GM18868 (cell line): ENCODE measurements at regions not wholly inside any gene's neighbourhood (a gene's known extent, or its start where the extent isn't known, plus 50 kb on each side); places are given as distances from the start of the nearest gene placed in this dataset.
A peak's percentile ranks its signal among the peaks of the same experiment; 100 is the strongest.

Experiments used
- ATAC-seq: cut with Tn5 transposase; IDR thresholded peaks from one replicate; pipeline ENCODE4 v1.9.1; 2021; ENCODE audit warnings: mild to moderate bottlenecking, moderate library complexity; ENCODE audit not compliant: unreplicated experiment

DNA sequence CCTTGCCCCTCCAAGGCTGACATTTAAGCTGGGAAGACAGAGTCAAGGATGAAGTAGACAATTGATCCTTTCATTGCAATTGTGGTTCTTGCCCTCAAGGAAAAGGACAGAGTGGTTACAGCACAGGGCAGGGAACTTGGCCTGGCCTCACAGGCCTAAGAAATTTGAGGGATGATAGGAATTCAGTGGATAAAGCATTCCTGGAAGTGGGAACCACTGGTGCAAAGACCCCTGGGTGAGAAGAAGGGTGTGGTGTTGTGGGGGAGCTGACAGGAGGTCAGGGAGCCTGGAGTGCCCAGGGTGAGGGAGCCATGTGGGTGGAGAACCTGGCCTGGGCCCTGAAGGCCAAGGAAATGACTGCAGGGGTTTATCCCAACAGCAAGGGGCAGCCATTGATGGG is 287.4 kb downstream of the UACA start:
- no peak for ATAC-seq

DNA sequence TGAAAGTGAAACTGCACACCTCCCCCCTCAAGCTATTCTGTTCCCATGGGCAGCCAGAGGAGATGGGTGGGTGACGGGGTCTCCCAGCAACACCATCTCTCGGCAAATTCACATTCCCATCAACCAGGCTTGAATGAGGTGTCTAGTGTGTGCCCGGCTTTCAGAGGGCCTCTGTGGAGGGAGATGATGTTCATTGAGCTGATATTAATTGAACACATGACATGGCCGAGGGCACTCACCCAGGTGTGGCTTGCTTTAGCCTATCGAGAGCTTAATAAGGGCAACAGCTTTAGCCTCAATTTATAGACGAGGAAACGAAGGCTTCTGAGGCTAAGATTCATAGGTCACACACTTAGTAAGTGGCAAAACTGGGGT is 288.0 kb downstream of the UACA start:
- ATAC-seq = no peak

DNA sequence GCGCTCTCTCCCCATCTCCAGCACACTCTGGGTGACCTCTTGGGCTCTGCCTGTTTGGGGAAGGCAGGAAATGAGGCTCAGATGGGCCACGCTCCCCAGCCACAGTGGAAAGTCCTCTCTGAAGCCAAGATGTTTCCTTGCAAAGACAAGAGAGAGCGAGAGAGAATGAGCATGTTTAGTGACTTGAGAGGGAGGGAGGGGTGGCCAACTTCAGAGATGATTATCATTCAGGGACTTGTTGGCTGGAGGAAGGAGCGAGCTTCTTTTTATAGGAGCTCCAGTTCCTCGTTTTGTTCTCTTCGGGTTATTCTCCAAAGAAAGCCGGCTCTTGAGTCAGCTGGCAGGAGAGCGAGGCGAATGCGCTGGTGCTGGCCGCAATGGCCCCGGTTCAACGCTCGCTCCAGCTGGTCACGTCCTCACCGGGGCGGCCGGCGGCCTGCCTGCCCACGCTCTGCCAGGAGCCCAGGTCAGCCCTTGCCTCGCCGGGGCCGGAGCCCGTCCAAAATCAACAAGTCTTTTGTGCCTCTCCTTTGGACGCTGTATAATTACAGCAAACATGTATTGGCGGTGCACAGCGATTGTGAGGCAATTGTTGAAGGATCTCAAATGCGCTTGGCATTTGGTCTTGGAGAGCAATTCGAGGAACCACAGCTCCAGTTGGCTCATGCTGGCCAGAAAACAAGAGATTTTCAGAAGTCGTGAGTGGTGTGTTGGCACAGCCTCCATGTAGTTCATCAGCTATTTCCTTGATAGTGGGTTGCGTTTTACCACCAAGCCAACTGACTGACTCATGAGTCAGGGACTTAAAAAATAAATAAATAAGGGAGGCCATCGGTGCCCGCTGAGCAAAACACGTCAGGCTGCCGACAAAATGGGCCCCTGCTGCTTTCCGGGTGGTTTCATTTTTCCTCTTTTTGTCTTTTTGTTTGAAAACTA is 288.6 kb downstream of the UACA start:
- no peak for ATAC-seq

DNA sequence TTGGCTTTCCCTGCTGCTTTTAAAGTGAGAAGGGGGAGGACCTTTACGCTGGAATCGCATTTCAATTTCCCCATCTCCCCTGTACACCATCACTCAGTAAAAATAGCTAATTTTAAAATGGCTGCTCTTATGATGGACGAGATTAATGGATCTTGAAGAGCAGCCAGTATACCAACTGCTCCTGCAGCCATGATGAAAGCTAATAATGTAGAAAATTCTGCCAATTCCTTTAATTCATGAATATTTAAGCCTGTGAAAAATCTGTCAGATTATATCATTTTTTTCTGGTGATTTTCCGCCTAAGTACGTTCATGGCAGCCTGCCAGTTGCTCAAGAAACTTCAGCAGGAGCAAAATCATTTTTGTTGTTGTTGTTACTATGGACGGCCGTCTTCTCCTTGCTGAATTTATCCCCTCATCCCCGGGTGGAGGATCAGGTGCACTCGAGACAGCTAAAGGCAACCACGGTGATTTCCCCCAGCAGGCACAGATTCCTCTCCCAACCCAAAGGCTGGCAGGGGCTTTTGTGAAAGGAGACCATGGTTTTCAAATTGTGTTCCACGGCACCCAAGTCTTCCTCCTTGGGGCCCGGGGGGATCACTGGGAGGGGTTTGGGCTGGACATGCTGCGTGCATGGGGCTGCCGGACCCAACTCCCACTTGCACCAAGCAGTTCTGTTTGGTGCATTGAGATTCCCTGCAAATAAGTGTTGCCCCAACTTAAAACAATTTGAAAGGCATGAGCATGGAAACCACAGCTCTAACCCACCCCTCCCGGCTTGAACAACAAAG is 289.6 kb downstream of the UACA start:
- no peak for ATAC-seq

DNA sequence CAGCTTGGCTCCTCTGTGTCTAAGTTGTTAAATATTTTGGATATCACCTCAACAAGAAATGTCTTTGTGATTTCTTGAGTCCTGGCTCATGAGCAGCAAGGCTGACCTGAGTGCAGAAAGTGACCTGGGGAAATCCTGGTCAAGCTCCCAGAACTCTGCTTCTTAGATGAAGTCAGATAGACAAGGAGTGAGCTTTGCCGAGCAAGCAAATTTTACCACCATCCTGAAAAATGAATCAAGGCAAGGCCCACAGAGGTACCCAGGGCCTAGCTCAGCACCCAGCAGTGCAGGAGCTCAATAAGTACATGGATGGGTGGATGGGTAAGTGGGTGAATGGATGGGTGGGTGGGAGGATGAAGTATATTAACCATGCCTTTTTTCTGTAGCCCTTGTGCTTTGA is 291.8 kb downstream of the UACA start:
- no peak for ATAC-seq

DNA sequence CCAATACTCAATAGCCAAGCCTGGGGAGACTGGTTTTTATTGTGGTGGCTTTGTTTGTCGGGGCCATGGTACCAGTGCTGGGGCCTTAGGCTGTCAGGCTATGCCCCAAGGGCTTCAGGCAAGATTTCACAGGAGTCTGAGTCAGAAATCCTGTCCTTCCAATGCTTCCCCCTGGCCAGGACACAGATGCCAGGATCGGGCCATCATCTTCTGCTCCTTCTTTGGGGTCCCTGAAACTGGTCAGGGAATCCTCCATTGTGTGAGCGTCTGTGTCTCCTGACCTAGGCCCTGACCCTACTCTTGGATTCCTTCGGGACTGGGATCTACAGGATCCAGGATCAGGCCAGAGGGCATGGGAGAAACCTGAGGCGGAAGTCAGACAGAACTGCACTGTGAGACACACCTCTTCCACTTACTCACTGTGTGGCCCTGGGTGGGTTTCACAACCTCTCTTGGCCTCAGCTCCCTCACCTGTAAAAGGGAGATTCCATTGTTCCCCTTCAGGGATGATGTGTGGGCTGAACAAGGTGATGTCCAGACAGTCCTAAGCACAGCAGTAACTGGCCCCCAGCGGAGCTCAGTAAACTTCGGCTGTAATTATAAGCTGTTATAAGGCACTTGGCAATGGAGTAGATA is 292.7 kb downstream of the UACA start:
- ATAC-seq = peak; percentile 54

DNA sequence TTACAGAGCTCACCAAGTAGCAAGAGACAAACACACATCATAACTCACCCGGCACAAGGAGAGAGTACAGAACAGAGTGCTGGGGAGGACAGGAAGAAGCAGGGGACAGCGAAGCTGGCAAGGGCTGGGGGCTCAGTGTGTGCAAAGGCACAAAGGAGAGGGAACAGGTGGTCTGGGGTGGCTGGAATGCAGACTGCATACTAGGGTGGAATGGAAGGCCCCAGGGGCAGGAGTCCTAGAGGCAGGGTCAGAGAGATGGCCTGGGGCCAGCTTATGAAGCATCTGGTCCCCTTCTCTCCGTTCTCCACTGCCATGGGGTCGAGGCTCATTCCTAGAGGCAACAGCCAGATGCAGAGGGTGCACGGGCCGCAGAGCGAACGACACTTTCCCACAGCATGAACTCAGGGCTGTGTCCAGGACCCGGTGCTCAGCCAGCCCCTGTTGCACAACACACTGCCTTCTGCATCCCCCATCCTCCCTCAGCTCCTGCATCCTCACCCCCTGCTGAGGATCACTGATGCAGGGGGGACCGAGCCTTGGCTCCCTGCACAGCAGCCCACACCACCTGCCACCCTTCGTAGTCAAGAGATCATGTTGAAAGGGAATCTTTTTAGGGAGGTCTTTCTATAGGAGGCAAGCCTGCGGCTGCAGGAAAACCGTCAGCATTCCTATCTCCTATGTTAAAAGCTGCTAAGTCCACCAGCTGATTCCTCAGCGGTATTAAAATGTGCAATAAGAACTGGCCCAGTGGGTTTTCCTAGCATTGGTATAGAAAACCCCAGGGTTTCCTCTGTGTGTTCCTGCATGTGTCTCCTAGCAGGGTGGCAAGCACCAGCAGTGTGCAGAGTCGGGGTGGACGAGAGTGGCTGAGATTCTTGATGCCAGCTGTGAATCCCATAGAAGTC is 293.5 kb downstream of the UACA start:
- no peak for ATAC-seq

DNA sequence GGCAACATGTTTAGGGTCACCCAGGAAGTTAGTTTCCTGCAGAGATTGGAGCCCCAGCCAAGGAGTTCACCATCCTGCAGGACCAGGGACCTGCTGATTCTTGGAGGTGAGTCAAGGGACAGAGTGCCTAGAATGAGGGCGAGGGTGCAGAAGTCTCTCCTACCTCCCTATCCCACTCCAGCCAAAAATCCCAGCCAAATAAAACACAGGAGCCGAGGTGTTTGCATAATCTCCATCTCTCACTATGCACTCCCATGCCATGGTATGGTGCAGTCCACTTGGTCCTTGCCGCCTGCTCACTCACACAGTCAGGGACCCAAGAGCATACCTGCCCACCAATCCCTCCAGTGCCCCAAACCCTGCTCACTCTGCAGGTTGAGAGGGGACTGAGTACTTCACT is 294.2 kb downstream of the UACA start:
- ATAC-seq = no peak

DNA sequence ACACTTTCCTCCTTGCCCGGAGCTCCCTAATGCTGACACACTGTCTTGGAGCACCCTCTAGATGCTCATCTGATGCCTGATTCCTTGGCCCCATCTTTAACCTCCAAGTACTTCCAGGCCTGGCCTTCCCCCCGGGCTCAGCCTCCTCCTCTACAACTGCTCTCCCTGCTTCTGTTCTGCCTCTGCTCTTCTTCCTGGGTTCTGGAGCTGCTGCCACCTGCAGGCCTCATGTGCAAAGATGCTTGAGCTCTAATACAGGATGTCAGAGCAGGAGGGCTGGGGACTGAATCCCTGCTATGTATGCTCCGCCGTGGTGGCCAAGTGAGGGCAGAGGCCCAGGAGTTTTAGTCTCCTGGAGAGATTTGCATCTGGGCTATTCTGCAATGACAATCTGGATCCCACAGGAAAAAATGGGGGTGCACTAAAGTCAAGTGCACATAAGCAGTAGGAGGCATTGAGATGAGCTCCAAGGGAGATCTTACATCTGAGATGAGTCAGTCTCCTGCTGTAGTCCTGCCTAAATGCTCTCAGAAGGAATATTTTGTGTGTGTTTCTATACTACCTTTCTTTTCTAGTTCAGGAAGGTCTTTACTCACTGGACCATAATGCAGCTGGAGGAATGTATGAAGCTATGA is 296.3 kb downstream of the UACA start:
- no peak for ATAC-seq

DNA sequence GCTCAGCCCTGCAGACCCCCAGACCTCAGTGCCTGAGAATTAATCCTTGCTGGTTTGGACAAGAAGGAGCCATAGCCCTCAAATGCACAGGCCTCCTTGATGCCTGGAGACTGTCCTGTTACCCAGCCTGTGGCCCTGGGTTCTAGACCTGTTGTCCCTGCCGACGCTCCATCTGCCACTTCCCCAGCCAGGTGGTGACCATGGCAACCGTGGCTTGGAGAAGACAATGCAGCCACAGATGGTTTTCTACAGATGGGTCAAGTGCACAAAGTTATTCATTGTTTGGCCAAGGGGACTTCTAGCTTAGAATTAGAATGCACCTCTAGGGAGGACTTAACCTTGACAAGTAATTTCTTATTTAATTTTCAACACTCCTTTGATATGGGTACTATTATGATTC is 297.1 kb downstream of the UACA start:
- no peak for ATAC-seq

DNA sequence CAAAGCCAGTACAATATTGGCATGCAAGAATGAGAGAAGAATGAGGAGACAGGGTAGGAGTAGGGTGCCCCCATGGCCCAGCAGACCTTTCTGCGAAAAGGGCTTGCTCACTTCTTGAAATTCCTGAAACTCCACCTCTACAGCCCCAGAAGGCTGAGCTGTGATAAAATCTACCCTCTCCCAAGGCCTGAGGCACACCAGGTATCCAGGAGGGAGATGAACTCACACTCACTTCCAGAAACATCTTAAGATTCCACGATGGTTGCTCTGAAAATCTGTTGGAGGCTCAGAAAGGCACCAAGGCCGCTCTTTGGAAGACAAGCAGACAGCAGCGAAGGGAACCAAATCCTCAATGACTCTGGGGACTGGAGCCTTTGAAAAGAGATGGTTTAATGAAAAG is 297.5 kb downstream of the UACA start:
- no peak for ATAC-seq

DNA sequence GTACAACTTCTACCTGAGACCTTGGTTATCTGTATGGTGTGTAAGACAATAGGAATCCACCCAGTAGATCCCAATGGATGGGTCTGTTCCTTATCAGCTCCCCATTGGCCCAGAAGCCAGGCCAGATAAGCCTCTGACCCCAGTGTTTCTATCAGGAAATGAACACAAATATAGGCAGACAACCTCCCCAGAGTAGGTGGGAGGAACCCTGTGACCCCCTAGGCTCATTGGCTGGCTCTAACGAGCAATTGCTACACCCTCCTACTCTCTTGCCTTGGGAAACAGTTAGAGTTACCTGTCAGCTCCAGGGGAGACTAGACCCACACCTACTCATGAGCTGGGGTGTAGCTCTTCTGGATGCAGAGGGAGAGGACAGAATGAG is 299.9 kb downstream of the UACA start:
- peak; percentile 11 for ATAC-seq

DNA sequence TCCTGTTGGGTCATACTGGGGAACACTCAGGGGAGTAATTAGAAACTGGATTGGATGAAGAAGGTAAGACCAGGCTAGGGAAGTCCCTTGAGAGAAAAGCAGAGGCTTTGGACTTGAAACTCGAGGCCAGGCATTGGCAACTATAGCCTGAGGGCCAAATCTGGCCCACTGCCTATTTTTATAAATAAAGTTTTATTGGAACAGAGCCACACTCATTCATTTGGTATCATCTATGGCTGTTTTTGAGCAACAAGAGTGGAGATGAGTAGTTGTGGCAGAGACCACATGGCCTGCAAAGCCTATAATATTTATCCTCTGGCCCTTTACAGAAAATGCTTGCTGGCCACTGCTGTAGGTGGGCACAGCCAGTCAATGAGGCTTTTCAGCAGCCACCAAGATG is 301.4 kb downstream of the UACA start:
- ATAC-seq = no peak

DNA sequence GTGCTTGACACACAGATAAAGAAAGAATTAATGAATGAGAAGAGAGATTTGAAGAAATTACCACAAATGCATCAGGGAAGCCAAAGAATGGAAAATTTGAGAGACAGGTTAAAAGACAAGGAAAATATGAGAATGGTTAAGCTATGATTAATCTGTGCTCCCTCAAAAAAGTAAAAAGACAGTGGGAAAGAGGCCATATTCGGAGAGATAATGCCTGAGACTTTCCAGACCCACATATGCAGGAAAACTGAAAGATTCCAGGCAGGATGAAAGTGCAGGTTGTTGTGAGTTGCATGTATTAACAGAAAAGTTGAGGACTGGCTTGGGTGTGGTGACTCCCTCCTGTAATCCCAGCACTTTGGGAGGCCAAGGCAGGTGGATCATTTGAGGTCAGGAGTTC is 302.3 kb downstream of the UACA start:
- ATAC-seq = no peak

DNA sequence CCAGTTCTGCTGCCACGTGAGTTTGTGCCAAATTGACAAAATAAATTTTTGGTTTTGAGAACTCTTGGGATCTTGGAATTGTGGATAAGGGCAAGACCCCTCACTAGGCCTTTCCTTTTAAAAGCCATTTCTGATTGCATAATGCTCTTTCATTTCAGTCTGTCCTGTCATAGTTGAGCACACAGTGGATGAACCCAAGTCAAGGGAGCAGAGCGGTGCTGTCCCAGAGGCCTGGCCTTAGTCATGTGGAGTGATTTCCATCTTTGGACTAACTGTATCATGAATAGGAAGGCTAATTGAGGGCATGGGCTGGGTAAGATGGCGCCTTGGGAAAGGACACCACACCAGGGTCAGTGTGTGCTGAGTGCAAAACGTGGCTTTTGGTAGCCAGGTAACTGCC is 304.0 kb downstream of the UACA start:
- no peak for ATAC-seq

DNA sequence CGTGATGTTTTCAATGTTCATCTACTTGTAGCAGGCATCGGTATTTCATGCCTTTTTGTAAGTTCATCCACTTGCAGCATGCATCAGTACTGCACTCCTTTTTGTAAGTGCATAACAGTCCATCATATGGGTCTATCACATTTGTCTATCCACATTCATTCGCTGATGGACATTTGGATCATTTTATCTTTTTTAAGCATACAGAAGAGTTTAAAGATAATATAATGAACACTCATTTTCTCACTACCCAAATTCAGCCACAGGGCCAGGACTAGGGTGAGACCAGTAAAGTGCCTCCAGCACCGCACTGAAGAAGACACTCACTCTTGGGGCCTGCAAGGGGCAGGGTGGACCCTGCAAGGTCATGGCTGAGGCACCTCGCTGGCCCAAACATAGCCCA is 309.6 kb downstream of the UACA start:
- no peak for ATAC-seq

DNA sequence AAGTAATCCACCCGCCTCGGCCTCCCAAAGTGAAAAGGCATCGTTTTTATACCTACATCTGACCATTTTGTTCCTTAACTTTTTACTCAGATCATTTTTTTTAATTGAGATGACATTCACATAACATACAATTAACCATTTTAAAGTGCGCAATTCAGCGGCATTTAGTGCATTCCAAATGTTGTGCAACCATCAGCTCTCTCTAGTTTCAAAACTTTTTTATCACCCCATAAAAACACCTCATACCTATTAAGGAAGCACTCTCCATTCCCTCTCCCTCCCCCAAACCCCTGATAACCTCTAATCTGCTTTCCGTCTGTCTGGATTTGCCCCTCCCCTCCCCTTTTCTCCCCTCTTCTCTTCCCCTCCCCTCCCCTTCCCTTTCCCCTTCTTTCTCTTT is 310.1 kb downstream of the UACA start:
- no peak for ATAC-seq

DNA sequence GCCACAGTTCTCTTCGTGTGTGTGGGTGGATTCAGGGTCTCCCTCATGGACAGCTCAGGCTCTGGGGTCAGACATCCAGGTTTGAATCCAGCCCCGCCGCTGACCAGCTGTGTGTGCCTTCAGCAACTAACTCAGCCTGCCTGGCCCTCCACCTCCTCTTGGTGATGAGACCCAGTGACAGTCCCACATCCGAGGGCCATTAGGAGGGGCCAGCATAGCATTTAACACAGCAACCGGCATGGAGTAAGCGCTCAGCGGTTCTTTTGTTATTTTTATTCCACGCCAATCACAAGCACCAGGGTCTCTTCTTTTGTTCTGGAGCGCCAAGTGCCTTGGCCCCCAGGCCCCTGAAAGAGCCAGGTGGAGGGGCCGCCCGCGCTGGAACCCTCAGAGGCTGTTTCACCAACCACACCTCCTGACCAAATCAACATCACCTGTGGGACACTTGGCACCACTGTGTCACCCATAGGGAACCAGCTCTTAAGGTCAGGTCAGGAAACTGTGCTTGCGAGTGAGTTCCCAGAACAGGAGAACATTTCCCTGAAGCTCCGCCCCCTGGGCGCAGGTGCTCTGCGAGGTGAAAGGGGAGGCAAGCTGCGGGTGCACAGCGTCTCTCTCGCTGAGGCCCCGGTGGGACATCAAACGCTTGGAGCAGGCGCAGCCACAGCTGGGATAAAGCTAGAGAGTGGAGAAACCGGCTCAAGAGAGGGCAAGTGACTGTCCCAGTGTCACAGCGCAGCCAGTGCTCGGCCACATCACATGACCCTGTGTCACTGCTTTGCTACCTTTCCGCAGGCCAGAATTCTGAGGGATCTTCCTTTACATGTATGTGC is 311.3 kb downstream of the UACA start:
- no peak for ATAC-seq

DNA sequence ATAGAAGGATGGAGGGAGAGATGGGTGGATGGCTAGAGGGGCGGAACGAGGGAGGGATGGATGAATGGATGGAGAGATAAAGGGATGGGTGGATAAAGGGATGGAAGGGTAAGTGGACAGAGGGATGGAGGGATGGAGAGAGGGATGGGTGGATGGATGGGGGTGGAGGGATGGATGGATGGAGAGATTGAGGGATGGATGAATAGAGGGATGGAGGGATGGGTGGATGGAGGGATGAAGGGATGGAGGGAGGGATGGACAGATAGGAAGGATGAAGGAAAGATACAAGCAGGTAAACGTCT is 313.3 kb downstream of the UACA start:
- ATAC-seq = no peak
